OCI-LY7 (cell line): ENCODE measurements at regions not wholly inside any gene's neighbourhood (a gene's known extent, or its start where the extent isn't known, plus 50 kb on each side); places are given as distances from the start of the nearest gene placed in this dataset.

Source experiments
- BruUV-seq: library from RNA; stranded (reverse); fragments of 400-500 nt; replicated peaks from 2 replicates; lab custom pipeline; 2021; lab: Mats Ljungman, UMichigan
- CTCF ChIA-PET: fragments of 300-600 bp; sonication (Branson Sonifier 250); formaldehyde crosslinking; loops from one replicate; lab custom pipeline; 2022; ENCODE audit warnings: antibody characterized with exemption; ENCODE audit not compliant: unreplicated experiment; lab: Charles Lee
- POLR2A ChIA-PET: fragments of 300-600 bp; sonication (Branson Sonifier 250); formaldehyde crosslinking; loops from one replicate; lab custom pipeline; 2022; ENCODE audit warnings: antibody characterized with exemption; lab: Charles Lee
- DNase-seq: peaks from one replicate; pipeline ENCODE4 v3.0.0-alpha.2; 2015; ENCODE audit warnings: low spot score
- H2AFZ ChIP-seq: fragments of 200-600 bp; sonication (generic), shearing (Covaris generic); 2 replicates; pipeline ENCODE4 v1.6.1; 2014; ENCODE audit warnings: mild to moderate bottlenecking, antibody characterized with exemption, low read length, moderate library complexity
- H3K27ac ChIP-seq: fragments of 200-600 bp; sonication (generic); 2 replicates; pipeline ENCODE4 v1.5.1; 2014; ENCODE audit warnings: mixed run types, low read depth, mild to moderate bottlenecking, moderate library complexity, low read length, inconsistent platforms; ENCODE audit not compliant: poor library complexity, severe bottlenecking
- H3K36me3 ChIP-seq: fragments of 200-600 bp; sonication (generic); 2 replicates; pipeline ENCODE4 v1.6.1; 2014; ENCODE audit warnings: mild to moderate bottlenecking, antibody characterized with exemption, low read length, moderate library complexity, mixed read lengths; ENCODE audit not compliant: insufficient read depth
- H3K4me1 ChIP-seq: fragments of 200-600 bp; sonication (generic); 2 replicates; pipeline ENCODE4 v1.5.1; 2014; ENCODE audit warnings: mild to moderate bottlenecking, low read length; ENCODE audit not compliant: insufficient read depth, poor library complexity, severe bottlenecking
- H3K4me2 ChIP-seq: fragments of 200-600 bp; sonication (generic); 2 replicates; pipeline ENCODE4 v1.6.1; 2014; ENCODE audit warnings: mild to moderate bottlenecking, low read length
- H3K4me3 ChIP-seq: fragments of 200-600 bp; sonication (generic); 2 replicates; pipeline ENCODE4 v1.5.1; 2014; ENCODE audit warnings: mild to moderate bottlenecking, low read depth, low read length; ENCODE audit not compliant: poor library complexity, severe bottlenecking
- H3K79me2 ChIP-seq: fragments of 200-600 bp; sonication (generic); 2 replicates; pipeline ENCODE4 v1.6.1; 2016; ENCODE audit warnings: low read depth, mild to moderate bottlenecking, low read length, moderate library complexity, mixed read lengths; ENCODE audit not compliant: insufficient read depth
- H3K9me2 ChIP-seq: fragments of 200-600 bp; sonication (generic); 2 replicates; pipeline ENCODE4 v1.6.1; 2016; ENCODE audit warnings: mild to moderate bottlenecking, low read length, mixed read lengths; ENCODE audit not compliant: insufficient read depth
- H3K9me3 ChIP-seq: fragments of 200-600 bp; sonication (generic); 2 replicates; pipeline ENCODE4 v1.6.1; 2014; ENCODE audit warnings: mild to moderate bottlenecking, mixed run types, low read length, mixed read lengths
- H4K20me1 ChIP-seq: fragments of 200-600 bp; sonication (generic); 2 replicates; pipeline ENCODE4 v1.6.1; 2014; ENCODE audit warnings: mild to moderate bottlenecking, antibody characterized with exemption, low read length, moderate library complexity, mixed read lengths; ENCODE audit not compliant: insufficient read depth
- EZH2phosphoT487 ChIP-seq: fragments of 200-600 bp; sonication (generic); IDR thresholded peaks from 2 replicates; pipeline ENCODE4 v1.6.1; 2018; ENCODE audit warnings: low read depth, borderline replicate concordance, mild to moderate bottlenecking, mixed run types, antibody characterized with exemption, low read length, moderate library complexity, mixed read lengths
- intact Hi-C: fragments of 100-400 bp; cut with micrococcal nuclease; formaldehyde crosslinking; loops from one replicate; pipeline ENCODE4 v1.10.0; 2022; ENCODE audit not compliant: unreplicated experiment
- TF ChIP-seq, protein P1 (sequence below): fragments of 200-600 bp; sonication (generic); conservative IDR thresholded peaks from 2 replicates; pipeline ENCODE4 v1.5.1; 2014; ENCODE audit warnings: mild to moderate bottlenecking, antibody characterized with exemption, low read length, moderate library complexity, mixed read lengths

- no peak overlapping the region for H2AFZ ChIP-seq
- CTCF ChIA-PET = no interaction called here
- BruUV-seq = no TSS peak
- TF ChIP-seq, protein P1, sequence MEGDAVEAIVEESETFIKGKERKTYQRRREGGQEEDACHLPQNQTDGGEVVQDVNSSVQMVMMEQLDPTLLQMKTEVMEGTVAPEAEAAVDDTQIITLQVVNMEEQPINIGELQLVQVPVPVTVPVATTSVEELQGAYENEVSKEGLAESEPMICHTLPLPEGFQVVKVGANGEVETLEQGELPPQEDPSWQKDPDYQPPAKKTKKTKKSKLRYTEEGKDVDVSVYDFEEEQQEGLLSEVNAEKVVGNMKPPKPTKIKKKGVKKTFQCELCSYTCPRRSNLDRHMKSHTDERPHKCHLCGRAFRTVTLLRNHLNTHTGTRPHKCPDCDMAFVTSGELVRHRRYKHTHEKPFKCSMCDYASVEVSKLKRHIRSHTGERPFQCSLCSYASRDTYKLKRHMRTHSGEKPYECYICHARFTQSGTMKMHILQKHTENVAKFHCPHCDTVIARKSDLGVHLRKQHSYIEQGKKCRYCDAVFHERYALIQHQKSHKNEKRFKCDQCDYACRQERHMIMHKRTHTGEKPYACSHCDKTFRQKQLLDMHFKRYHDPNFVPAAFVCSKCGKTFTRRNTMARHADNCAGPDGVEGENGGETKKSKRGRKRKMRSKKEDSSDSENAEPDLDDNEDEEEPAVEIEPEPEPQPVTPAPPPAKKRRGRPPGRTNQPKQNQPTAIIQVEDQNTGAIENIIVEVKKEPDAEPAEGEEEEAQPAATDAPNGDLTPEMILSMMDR = no peak
- TF ChIP-seq EZH2phosphoT487 = no peak
- no peaks in the 10 kb centered on the region for H3K79me2 ChIP-seq
- H3K4me2 ChIP-seq = no peak overlapping the region
- H3K27ac ChIP-seq = no peak overlapping the region
- POLR2A ChIA-PET = no interaction called here
- H3K9me2 ChIP-seq = no peaks in the 10 kb centered on the region
- H3K4me1 ChIP-seq = no peaks in the 10 kb centered on the region
- H3K9me3 ChIP-seq = no peaks in the 10 kb centered on the region
- intact Hi-C loops = no loop called here
- H3K4me3 ChIP-seq = no peak overlapping the region
- no peak for DNase-seq
- H3K36me3 ChIP-seq = no peaks in the 10 kb centered on the region
- no peaks in the 10 kb centered on the region for H4K20me1 ChIP-seq
Measured at GRCh38 chr6:23456396-23456795, 669.6 kb upstream of the NRSN1 start.

DNA sequence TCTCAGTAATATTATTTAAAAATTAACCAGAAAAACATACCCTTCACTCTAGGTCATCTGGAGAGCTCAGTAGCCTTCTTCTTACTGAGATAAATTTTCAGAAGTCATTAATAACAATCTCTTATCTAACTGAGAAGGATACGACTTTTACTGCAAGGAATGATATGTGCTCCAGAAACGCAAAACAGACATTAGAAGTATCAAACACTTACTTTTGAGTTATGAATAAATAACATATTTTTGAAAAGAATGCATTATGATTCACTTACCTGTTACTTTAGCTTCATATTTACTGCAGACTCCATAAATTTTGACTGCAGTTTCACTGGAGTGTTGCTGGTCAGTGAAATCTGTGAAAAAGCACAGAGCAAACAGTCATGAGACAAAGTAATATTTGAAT lies 668.7 kb upstream of the NRSN1 start:
- no TSS peak for BruUV-seq
- Histone ChIP-seq H3K27ac (no peak overlapping the region), H4K20me1 (no peaks in the 10 kb centered on the region), H3K9me2 (no peaks in the 10 kb centered on the region), H3K79me2 (no peaks in the 10 kb centered on the region), H3K36me3 (no peaks in the 10 kb centered on the region), H3K4me3 (no peak overlapping the region), H3K9me3 (no peaks in the 10 kb centered on the region), H2AFZ (no peak overlapping the region), H3K4me1 (no peaks in the 10 kb centered on the region), H3K4me2 (no peak overlapping the region)
- ChIA-PET CTCF (no interaction called here), POLR2A (no interaction called here)
- TF ChIP-seq, protein P1 = no peak
- no peak for TF ChIP-seq EZH2phosphoT487
- DNase-seq = no peak
- intact Hi-C loops = no loop called here

GRCh38 chr6:23465912-23466311 lies 660.1 kb upstream of the NRSN1 start:
- no peaks in the 10 kb centered on the region for H4K20me1 ChIP-seq
- no peaks in the 10 kb centered on the region for H3K9me3 ChIP-seq
- no peaks in the 10 kb centered on the region for H3K79me2 ChIP-seq
- intact Hi-C loops = no loop called here
- H3K36me3 ChIP-seq = no peaks in the 10 kb centered on the region
- POLR2A ChIA-PET = interaction anchor here (0.9 kb wide), 1 partner anchor 899 kb away, joined by 3 read pairs; no protein-coding TSS in a partner anchor
- H3K4me1 ChIP-seq = no peaks in the 10 kb centered on the region
- no peak overlapping the region for H3K27ac ChIP-seq
- H2AFZ ChIP-seq = no peak overlapping the region
- H3K4me2 ChIP-seq = no peak overlapping the region
- DNase-seq = no peak
- H3K9me2 ChIP-seq = no peaks in the 10 kb centered on the region
- CTCF ChIA-PET = no interaction called here
- TF ChIP-seq, protein P1 = no peak
- TF ChIP-seq EZH2phosphoT487 = no peak
- BruUV-seq = no TSS peak
- no peak overlapping the region for H3K4me3 ChIP-seq
